Pancreas (tissue), 10 donors: ENCODE measurements at regions not wholly inside any gene's neighbourhood (a gene's known extent, or its start where the extent isn't known, plus 50 kb on each side); places are given as distances from the start of the nearest gene placed in this dataset.

Source experiments
- ATAC-seq, 4 donors: fragments of 200-7000 bp; cut with Tn5 transposase; one replicate each; pipeline versions ENCODE4 v1.8.0 to v1.9.1; 2020; ENCODE audit warnings: mild to moderate bottlenecking in 4 of 4, moderate library complexity in 4 of 4
- DNase-seq, 6 donors: peaks; one replicate each; pipeline ENCODE4 v3.0.0-alpha.2; 2020
- FAIRE-seq: peaks from 2 replicates; lab custom pipeline; 2012; peaks lifted over from hg19 to GRCh38; lab: Jason Lieb, UNC
- H3K27ac ChIP-seq, 4 donors: fragments of 200-600 bp; sonication (generic); 1 replicate in 3 of 4; 2 replicates in 1 of 4; pipeline versions ENCODE4 v1.5.0 to v1.8.0; 2020
- H3K27me3 ChIP-seq, 4 donors: fragments of 200-600 bp; one replicate each; pipeline ENCODE4 v1.8.0; 2021
- H3K36me3 ChIP-seq, 3 donors: fragments of 200-600 bp; sonication (generic) in 1 of 3; one replicate each; pipeline versions ENCODE4 v1.5.0 to v1.8.0; 2020 to 2021
- H3K4me1 ChIP-seq, 3 donors: fragments of 200-600 bp; one replicate each; pipeline ENCODE4 v1.8.0; 2021
- H3K4me3 ChIP-seq, 4 donors: fragments of 200-600 bp; sonication (generic) in 2 of 4; one replicate each; pipeline versions ENCODE4 v1.5.0 to v1.8.0; 2020 to 2021
- H3K9me3 ChIP-seq, 4 donors: fragments of 200-600 bp; one replicate each; pipeline ENCODE4 v1.8.0; 2021
- WGBS, 2 donors: extraction: QIAGEN DNeasy Blood & Tissue Kit; methylation state at CpG; one replicate each; pipeline ENCODE4 v1.1.7; 2013; 5-methylcytosine and 5-hydroxymethylcytosine counted together
- intact Hi-C, 3 donors: fragments of 100-400 bp; cut with DNase I; formaldehyde crosslinking; loops; one replicate each; pipeline versions ENCODE4 v1.11.1 to v1.14.2; 2022
- TF ChIP-seq, protein P1 (sequence below), 4 donors: fragments of 200-600 bp; sonication (generic) in 3 of 4; IDR thresholded peaks; one replicate each; pipeline versions ENCODE4 v1.5.0 to v1.8.0; 2021; ENCODE audit warnings: antibody characterized with exemption in 4 of 4
- donor health status: healthy with polysubstance abuse.
- donor health status: DM: no; HTN: no; CAD: no; lungs with moderate emphysema.
- donor health status: DM: no; HTN: no; CAD: no.
- donor health status: control.
- donor health status: control.
- donor health status: Bipolar disorder and iron deficiency.
- donor health status: DM: yes; HTN: yes; CAD: no.
- donor health status: DM: no; HTN: no; CAD: no.
- donor health status: DM: no; HTN: no; CAD: no.
- donor health status: DM: yes; HTN: yes; CAD: no.

DNA sequence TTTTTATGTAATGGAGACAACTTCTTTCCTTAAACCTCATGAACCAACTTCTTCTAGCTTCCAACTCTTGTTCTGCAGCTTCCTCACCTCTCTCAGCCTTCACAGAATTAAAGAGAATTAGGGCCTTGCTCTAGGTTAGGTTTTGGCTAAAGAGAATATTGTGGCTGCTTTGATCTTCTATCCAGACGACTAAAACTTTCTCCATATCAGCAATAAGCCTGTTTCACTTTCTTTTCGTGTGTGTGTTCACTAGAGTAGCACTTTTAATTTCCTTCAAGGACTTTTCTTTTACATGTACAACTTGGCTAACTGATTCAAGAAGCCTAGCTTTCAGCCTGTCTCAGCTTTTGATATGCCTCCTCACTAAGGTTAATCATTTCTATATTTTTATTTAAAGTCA, 596.1 kb upstream of the NRSN1 start:
- no peak for DNase-seq
- H3K27me3 ChIP-seq: no peaks in the 10 kb centered on the region
- no peak for FAIRE-seq
- no peaks in the 10 kb centered on the region for H3K4me1 ChIP-seq
- TF ChIP-seq, protein P1, sequence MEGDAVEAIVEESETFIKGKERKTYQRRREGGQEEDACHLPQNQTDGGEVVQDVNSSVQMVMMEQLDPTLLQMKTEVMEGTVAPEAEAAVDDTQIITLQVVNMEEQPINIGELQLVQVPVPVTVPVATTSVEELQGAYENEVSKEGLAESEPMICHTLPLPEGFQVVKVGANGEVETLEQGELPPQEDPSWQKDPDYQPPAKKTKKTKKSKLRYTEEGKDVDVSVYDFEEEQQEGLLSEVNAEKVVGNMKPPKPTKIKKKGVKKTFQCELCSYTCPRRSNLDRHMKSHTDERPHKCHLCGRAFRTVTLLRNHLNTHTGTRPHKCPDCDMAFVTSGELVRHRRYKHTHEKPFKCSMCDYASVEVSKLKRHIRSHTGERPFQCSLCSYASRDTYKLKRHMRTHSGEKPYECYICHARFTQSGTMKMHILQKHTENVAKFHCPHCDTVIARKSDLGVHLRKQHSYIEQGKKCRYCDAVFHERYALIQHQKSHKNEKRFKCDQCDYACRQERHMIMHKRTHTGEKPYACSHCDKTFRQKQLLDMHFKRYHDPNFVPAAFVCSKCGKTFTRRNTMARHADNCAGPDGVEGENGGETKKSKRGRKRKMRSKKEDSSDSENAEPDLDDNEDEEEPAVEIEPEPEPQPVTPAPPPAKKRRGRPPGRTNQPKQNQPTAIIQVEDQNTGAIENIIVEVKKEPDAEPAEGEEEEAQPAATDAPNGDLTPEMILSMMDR (IDR thresholded peaks at IDR 0.05): no peak
- no peaks in the 10 kb centered on the region for H3K9me3 ChIP-seq
- intact Hi-C loops: no loop called here
- WGBS, 2 donors: 30 to 47% methylated on average over 2 of the region's 2 CpGs
- H3K27ac ChIP-seq: no peak overlapping the region
- H3K36me3 ChIP-seq: no peaks in the 10 kb centered on the region
- ATAC-seq: no peak
- no peak overlapping the region for H3K4me3 ChIP-seq

GRCh38 chr6:23531666-23532065, 594.3 kb upstream of the NRSN1 start:
- Histone ChIP-seq H3K4me1 (no peaks in the 10 kb centered on the region), H3K36me3 (no peaks in the 10 kb centered on the region), H3K27ac (no peak overlapping the region), H3K9me3 (no peaks in the 10 kb centered on the region), H3K27me3 (no peaks in the 10 kb centered on the region), H3K4me3 (no peak overlapping the region)
- no peak for DNase-seq
- ATAC-seq: no peak
- no peak for FAIRE-seq
- intact Hi-C loops: no loop called here
- WGBS, 2 donors: 50 to 57% methylated on average over 2 of the region's 2 CpGs
- TF ChIP-seq, protein P1 (IDR thresholded peaks at IDR 0.05): no peak

GRCh38 chr6:23532227-23532626, 593.8 kb upstream of the NRSN1 start:
- H3K4me3 ChIP-seq: no peak overlapping the region
- H3K36me3 ChIP-seq: no peaks in the 10 kb centered on the region
- H3K9me3 ChIP-seq: no peaks in the 10 kb centered on the region
- H3K27me3 ChIP-seq: no peaks in the 10 kb centered on the region
- ATAC-seq (peak in 2 of 4 donors; percentile 28 to 37), DNase-seq (no peak), FAIRE-seq (no peak)
- no peak overlapping the region for H3K27ac ChIP-seq
- no peaks in the 10 kb centered on the region for H3K4me1 ChIP-seq
- intact Hi-C loops: no loop called here
- TF ChIP-seq, protein P1 (IDR thresholded peaks at IDR 0.05): no peak

GRCh38 chr6:23533311-23533710, 592.7 kb upstream of the NRSN1 start:
- Histone ChIP-seq H3K9me3 (no peaks in the 10 kb centered on the region), H3K4me3 (no peak overlapping the region), H3K36me3 (no peaks in the 10 kb centered on the region), H3K4me1 (no peaks in the 10 kb centered on the region), H3K27ac (no peak overlapping the region), H3K27me3 (no peaks in the 10 kb centered on the region)
- WGBS, 2 donors: 67 to 76% methylated on average over 2 of the region's 2 CpGs
- FAIRE-seq (no peak), DNase-seq (no peak), ATAC-seq (no peak)
- intact Hi-C loops: no loop called here
- TF ChIP-seq, protein P1 (IDR thresholded peaks at IDR 0.05): no peak

GRCh38 chr6:23533944-23534343, 592.1 kb upstream of the NRSN1 start:
- Histone ChIP-seq H3K4me1 (no peaks in the 10 kb centered on the region), H3K36me3 (no peaks in the 10 kb centered on the region), H3K27ac (no peak overlapping the region), H3K4me3 (no peak overlapping the region), H3K27me3 (no peaks in the 10 kb centered on the region), H3K9me3 (no peaks in the 10 kb centered on the region)
- no peak for ATAC-seq
- WGBS, 2 donors: 41 to 46% methylated on average over 7 of the region's 7 CpGs
- no peak for DNase-seq
- FAIRE-seq: no peak
- intact Hi-C loops: no loop called here
- TF ChIP-seq, protein P1 (IDR thresholded peaks at IDR 0.05): no peak
